HG02981 (cell line): ENCODE measurements at regions not wholly inside any gene's neighbourhood (a gene's known extent, or its start where the extent isn't known, plus 50 kb on each side); places are given as distances from the start of the nearest gene placed in this dataset.

ENCODE experiments used
- ATAC-seq: cut with Tn5 transposase; IDR thresholded peaks from one replicate; pipeline ENCODE4 v1.9.1; 2021; ENCODE audit warnings: mild to moderate bottlenecking, moderate library complexity; ENCODE audit not compliant: unreplicated experiment

- no peak for ATAC-seq
Observed at GRCh38 chr5:165527577-165527976, 2022.2 kb downstream of the MAT2B start.

GRCh38 chr5:165538065-165538464 lies 2032.6 kb downstream of the MAT2B start:
- ATAC-seq: no peak

GRCh38 chr5:165559645-165560044 lies 2054.2 kb downstream of the MAT2B start:
- peak; percentile 74 for ATAC-seq

- no peak for ATAC-seq
Observed at GRCh38 chr5:165560648-165561047, 2055.2 kb downstream of the MAT2B start.

- no peak for ATAC-seq
Observed at GRCh38 chr5:165565911-165566310, 2060.5 kb downstream of the MAT2B start.

GRCh38 chr5:165569551-165569950 lies 2064.1 kb downstream of the MAT2B start:
- no peak for ATAC-seq

GRCh38 chr5:165573445-165573844 lies 2068.0 kb downstream of the MAT2B start:
- no peak for ATAC-seq

GRCh38 chr5:165574100-165574499 lies 2068.7 kb downstream of the MAT2B start:
- no peak for ATAC-seq

- ATAC-seq: peak; percentile 92
Observed at GRCh38 chr5:165576678-165577275, 2071.4 kb downstream of the MAT2B start.

- no peak for ATAC-seq
Observed at GRCh38 chr5:165579911-165580310, 2074.5 kb downstream of the MAT2B start.

- ATAC-seq: no peak
Observed at GRCh38 chr5:165594693-165595092, 2089.3 kb downstream of the MAT2B start.

GRCh38 chr5:165602529-165602928 lies 2097.1 kb downstream of the MAT2B start:
- no peak for ATAC-seq

- no peak for ATAC-seq
Observed at GRCh38 chr5:165607026-165607425, 2101.6 kb downstream of the MAT2B start.

GRCh38 chr5:165609871-165610270 lies 2104.5 kb downstream of the MAT2B start:
- ATAC-seq: no peak

- no peak for ATAC-seq
Observed at GRCh38 chr5:165616490-165617405, 2111.3 kb downstream of the MAT2B start.

- no peak for ATAC-seq
Observed at GRCh38 chr5:165617491-165617890, 2112.1 kb downstream of the MAT2B start.

GRCh38 chr5:165620394-165620793 lies 2115.0 kb downstream of the MAT2B start:
- no peak for ATAC-seq

GRCh38 chr5:165622864-165623536 lies 2117.6 kb downstream of the MAT2B start:
- ATAC-seq: no peak

GRCh38 chr5:165624166-165624946 lies 2118.9 kb downstream of the MAT2B start:
- no peak for ATAC-seq

GRCh38 chr5:165626161-165626560 lies 2120.7 kb downstream of the MAT2B start:
- no peak for ATAC-seq
